ENCODE measurements at regions not wholly inside any gene's neighbourhood (a gene's known extent, or its start where the extent isn't known, plus 50 kb on each side); places are given as distances from the start of the nearest gene placed in this dataset.

GRCh38 chr13:68473834-68474326, 1243.7 kb upstream of the PCDH9 start:
- DNase-seq (ENCODE audit: low read depth), result no peak
- TF ChIP-seq, protein P1, sequence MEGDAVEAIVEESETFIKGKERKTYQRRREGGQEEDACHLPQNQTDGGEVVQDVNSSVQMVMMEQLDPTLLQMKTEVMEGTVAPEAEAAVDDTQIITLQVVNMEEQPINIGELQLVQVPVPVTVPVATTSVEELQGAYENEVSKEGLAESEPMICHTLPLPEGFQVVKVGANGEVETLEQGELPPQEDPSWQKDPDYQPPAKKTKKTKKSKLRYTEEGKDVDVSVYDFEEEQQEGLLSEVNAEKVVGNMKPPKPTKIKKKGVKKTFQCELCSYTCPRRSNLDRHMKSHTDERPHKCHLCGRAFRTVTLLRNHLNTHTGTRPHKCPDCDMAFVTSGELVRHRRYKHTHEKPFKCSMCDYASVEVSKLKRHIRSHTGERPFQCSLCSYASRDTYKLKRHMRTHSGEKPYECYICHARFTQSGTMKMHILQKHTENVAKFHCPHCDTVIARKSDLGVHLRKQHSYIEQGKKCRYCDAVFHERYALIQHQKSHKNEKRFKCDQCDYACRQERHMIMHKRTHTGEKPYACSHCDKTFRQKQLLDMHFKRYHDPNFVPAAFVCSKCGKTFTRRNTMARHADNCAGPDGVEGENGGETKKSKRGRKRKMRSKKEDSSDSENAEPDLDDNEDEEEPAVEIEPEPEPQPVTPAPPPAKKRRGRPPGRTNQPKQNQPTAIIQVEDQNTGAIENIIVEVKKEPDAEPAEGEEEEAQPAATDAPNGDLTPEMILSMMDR (conservative IDR thresholded peaks at IDR 0.05; ENCODE audit: low read length), result no peak
- H3K4me3 ChIP-seq (ENCODE audit: low read length), result no peak overlapping the region

GRCh38 chr13:68467160-68467559, 1237.0 kb upstream of the PCDH9 start:
- no peak overlapping the region for H3K4me3 ChIP-seq (ENCODE audit: low read length)
- DNase-seq (ENCODE audit: low read depth), result no peak
- TF ChIP-seq, protein P1 (conservative IDR thresholded peaks at IDR 0.05; ENCODE audit: low read length), result no peak

- H3K4me3 ChIP-seq (ENCODE audit: low read length), result no peak overlapping the region
- DNase-seq (ENCODE audit: low read depth), result no peak
- TF ChIP-seq, protein P1 (conservative IDR thresholded peaks at IDR 0.05; ENCODE audit: low read length), result no peak
These were observed 1210.7 kb upstream of the PCDH9 start for GRCh38 chr13:68440874-68441273.

DNA sequence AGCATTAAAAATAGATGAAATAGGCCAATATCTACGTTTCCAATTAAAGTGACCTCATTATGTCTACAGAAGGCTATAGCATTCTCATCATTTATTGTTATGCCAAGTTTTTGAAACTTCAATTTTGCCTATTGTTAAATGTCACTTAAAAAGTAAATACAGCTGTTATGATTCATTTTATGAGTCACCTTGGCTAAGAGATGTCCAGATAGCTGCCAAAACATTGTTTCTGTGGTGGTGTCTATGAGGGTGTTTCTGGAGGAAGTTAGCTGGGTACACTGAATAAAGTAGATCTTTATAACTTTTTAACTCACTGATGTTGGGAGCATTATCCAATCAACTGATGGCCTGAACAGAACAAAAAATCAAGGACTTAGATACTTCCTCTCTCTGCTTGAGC, 1209.7 kb upstream of the PCDH9 start:
- no peak for DNase-seq (ENCODE audit: low read depth)
- TF ChIP-seq, protein P1 (conservative IDR thresholded peaks at IDR 0.05; ENCODE audit: low read length), result no peak
- no peak overlapping the region for H3K4me3 ChIP-seq (ENCODE audit: low read length)

DNA sequence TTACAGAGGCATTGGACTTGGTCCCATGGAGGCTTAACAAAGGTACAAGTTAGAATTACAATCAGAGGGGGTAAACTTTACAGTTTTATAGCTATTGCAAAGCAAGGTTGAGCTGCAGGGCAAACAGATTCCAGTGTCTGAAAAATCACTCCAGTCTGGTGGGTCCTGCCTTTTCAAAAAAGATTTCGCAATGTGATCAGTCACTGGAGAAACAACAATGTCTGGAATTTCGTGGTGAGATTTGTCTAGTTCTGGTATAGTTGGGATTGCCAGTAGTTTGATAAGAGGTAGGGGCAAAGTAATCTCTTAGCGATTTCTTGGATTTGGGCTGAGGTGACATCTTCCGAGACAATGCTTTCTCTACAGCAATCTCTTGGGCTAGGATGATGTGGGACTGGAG, 1198.2 kb upstream of the PCDH9 start:
- DNase-seq (ENCODE audit: low read depth), result no peak
- TF ChIP-seq, protein P1 (conservative IDR thresholded peaks at IDR 0.05; ENCODE audit: low read length), result no peak
- no peak overlapping the region for H3K4me3 ChIP-seq (ENCODE audit: low read length)

DNA sequence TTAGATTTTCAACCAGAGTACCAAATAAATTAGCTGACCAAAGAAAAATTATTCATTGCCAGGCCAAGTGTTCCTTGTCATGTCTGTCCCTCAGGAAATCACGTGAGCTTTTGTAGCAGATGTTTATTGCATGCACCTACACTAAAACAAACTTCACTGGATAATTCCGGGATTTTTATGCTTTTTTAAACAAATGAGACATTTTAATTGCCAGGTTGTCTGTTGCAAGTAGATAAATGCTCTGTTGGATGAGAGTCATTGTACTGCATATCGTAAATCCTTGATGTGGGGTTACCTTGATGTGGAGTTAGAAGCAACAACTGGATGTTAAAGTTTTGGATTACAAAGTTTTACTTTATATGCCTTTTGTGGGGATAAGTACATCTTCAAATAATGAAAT, 1187.7 kb upstream of the PCDH9 start:
- no peak overlapping the region for H3K4me3 ChIP-seq (ENCODE audit: low read length)
- TF ChIP-seq, protein P1 (conservative IDR thresholded peaks at IDR 0.05; ENCODE audit: low read length), result no peak
- no peak for DNase-seq (ENCODE audit: low read depth)

DNA sequence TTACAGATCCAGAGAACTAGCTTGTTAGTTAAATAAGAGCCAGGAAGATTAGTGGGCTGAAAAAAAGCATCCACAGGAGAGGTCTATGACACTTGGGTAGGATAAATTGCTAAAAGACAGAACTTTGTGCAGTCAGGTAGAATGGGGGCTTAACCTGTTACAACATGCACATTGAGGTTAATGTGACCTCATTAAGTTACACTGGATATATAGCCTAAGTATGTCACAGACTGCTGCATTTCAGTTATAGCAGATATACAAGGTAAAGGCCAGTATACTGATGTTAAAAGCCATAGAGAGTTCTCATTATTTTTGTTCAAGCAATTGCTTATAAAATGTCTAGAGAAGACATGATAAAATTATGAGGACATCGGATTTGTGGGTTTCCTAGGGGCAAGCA, 1179.9 kb upstream of the PCDH9 start:
- H3K4me3 ChIP-seq (ENCODE audit: low read length), result no peak overlapping the region
- DNase-seq (ENCODE audit: low read depth), result no peak
- TF ChIP-seq, protein P1 (conservative IDR thresholded peaks at IDR 0.05; ENCODE audit: low read length), result no peak

Measured in AG10803 (cell line).